OCI-LY7 (cell line): ENCODE measurements at regions not wholly inside any gene's neighbourhood (a gene's known extent, or its start where the extent isn't known, plus 50 kb on each side); places are given as distances from the start of the nearest gene placed in this dataset.

Experiments
- BruUV-seq: library from RNA; stranded (reverse); fragments of 400-500 nt; replicated peaks from 2 replicates; lab custom pipeline; 2021; lab: Mats Ljungman, UMichigan
- CTCF ChIA-PET: fragments of 300-600 bp; sonication (Branson Sonifier 250); formaldehyde crosslinking; loops from one replicate; lab custom pipeline; 2022; ENCODE audit warnings: antibody characterized with exemption; ENCODE audit not compliant: unreplicated experiment; lab: Charles Lee
- POLR2A ChIA-PET: fragments of 300-600 bp; sonication (Branson Sonifier 250); formaldehyde crosslinking; loops from one replicate; lab custom pipeline; 2022; ENCODE audit warnings: antibody characterized with exemption; lab: Charles Lee
- DNase-seq: peaks from one replicate; pipeline ENCODE4 v3.0.0-alpha.2; 2015; ENCODE audit warnings: low spot score
- H2AFZ ChIP-seq: fragments of 200-600 bp; sonication (generic), shearing (Covaris generic); 2 replicates; pipeline ENCODE4 v1.6.1; 2014; ENCODE audit warnings: mild to moderate bottlenecking, antibody characterized with exemption, low read length, moderate library complexity
- H3K27ac ChIP-seq: fragments of 200-600 bp; sonication (generic); 2 replicates; pipeline ENCODE4 v1.5.1; 2014; ENCODE audit warnings: mixed run types, low read depth, mild to moderate bottlenecking, moderate library complexity, low read length, inconsistent platforms; ENCODE audit not compliant: poor library complexity, severe bottlenecking
- H3K36me3 ChIP-seq: fragments of 200-600 bp; sonication (generic); 2 replicates; pipeline ENCODE4 v1.6.1; 2014; ENCODE audit warnings: mild to moderate bottlenecking, antibody characterized with exemption, low read length, moderate library complexity, mixed read lengths; ENCODE audit not compliant: insufficient read depth
- H3K4me1 ChIP-seq: fragments of 200-600 bp; sonication (generic); 2 replicates; pipeline ENCODE4 v1.5.1; 2014; ENCODE audit warnings: mild to moderate bottlenecking, low read length; ENCODE audit not compliant: insufficient read depth, poor library complexity, severe bottlenecking
- H3K4me2 ChIP-seq: fragments of 200-600 bp; sonication (generic); 2 replicates; pipeline ENCODE4 v1.6.1; 2014; ENCODE audit warnings: mild to moderate bottlenecking, low read length
- H3K4me3 ChIP-seq: fragments of 200-600 bp; sonication (generic); 2 replicates; pipeline ENCODE4 v1.5.1; 2014; ENCODE audit warnings: mild to moderate bottlenecking, low read depth, low read length; ENCODE audit not compliant: poor library complexity, severe bottlenecking
- H3K79me2 ChIP-seq: fragments of 200-600 bp; sonication (generic); 2 replicates; pipeline ENCODE4 v1.6.1; 2016; ENCODE audit warnings: low read depth, mild to moderate bottlenecking, low read length, moderate library complexity, mixed read lengths; ENCODE audit not compliant: insufficient read depth
- H3K9me2 ChIP-seq: fragments of 200-600 bp; sonication (generic); 2 replicates; pipeline ENCODE4 v1.6.1; 2016; ENCODE audit warnings: mild to moderate bottlenecking, low read length, mixed read lengths; ENCODE audit not compliant: insufficient read depth
- H3K9me3 ChIP-seq: fragments of 200-600 bp; sonication (generic); 2 replicates; pipeline ENCODE4 v1.6.1; 2014; ENCODE audit warnings: mild to moderate bottlenecking, mixed run types, low read length, mixed read lengths
- H4K20me1 ChIP-seq: fragments of 200-600 bp; sonication (generic); 2 replicates; pipeline ENCODE4 v1.6.1; 2014; ENCODE audit warnings: mild to moderate bottlenecking, antibody characterized with exemption, low read length, moderate library complexity, mixed read lengths; ENCODE audit not compliant: insufficient read depth
- EZH2phosphoT487 ChIP-seq: fragments of 200-600 bp; sonication (generic); IDR thresholded peaks from 2 replicates; pipeline ENCODE4 v1.6.1; 2018; ENCODE audit warnings: low read depth, borderline replicate concordance, mild to moderate bottlenecking, mixed run types, antibody characterized with exemption, low read length, moderate library complexity, mixed read lengths
- intact Hi-C: fragments of 100-400 bp; cut with micrococcal nuclease; formaldehyde crosslinking; loops from one replicate; pipeline ENCODE4 v1.10.0; 2022; ENCODE audit not compliant: unreplicated experiment
- TF ChIP-seq, protein P1 (sequence below): fragments of 200-600 bp; sonication (generic); conservative IDR thresholded peaks from 2 replicates; pipeline ENCODE4 v1.5.1; 2014; ENCODE audit warnings: mild to moderate bottlenecking, antibody characterized with exemption, low read length, moderate library complexity, mixed read lengths

- Histone ChIP-seq H4K20me1 (no peaks in the 10 kb centered on the region), H3K4me3 (no peak overlapping the region), H3K79me2 (no peaks in the 10 kb centered on the region), H3K4me1 (peaks cover 33% of the 10 kb centered on the region), H3K36me3 (no peaks in the 10 kb centered on the region), H2AFZ (peak overlapping the region; percentile 47), H3K4me2 (peak overlapping the region; percentile 43), H3K27ac (no peak overlapping the region), H3K9me3 (no peaks in the 10 kb centered on the region), H3K9me2 (no peaks in the 10 kb centered on the region)
- peak; percentile 16 for DNase-seq
- ChIA-PET POLR2A (interaction anchor here (0.6 to 1.0 kb wide), 3 partner anchors 9 to 120 kb away, joined by 3 to 4 read pairs (median 3); no protein-coding TSS in a partner anchor), CTCF (no interaction called here)
- TF ChIP-seq, protein P1, sequence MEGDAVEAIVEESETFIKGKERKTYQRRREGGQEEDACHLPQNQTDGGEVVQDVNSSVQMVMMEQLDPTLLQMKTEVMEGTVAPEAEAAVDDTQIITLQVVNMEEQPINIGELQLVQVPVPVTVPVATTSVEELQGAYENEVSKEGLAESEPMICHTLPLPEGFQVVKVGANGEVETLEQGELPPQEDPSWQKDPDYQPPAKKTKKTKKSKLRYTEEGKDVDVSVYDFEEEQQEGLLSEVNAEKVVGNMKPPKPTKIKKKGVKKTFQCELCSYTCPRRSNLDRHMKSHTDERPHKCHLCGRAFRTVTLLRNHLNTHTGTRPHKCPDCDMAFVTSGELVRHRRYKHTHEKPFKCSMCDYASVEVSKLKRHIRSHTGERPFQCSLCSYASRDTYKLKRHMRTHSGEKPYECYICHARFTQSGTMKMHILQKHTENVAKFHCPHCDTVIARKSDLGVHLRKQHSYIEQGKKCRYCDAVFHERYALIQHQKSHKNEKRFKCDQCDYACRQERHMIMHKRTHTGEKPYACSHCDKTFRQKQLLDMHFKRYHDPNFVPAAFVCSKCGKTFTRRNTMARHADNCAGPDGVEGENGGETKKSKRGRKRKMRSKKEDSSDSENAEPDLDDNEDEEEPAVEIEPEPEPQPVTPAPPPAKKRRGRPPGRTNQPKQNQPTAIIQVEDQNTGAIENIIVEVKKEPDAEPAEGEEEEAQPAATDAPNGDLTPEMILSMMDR, result no peak
- TF ChIP-seq EZH2phosphoT487, result no peak
- BruUV-seq, result no TSS peak
- intact Hi-C loops, result no loop called here
Observed at GRCh38 chr21:39006571-39007311, 176.5 kb downstream of the PSMG1 start.

DNA sequence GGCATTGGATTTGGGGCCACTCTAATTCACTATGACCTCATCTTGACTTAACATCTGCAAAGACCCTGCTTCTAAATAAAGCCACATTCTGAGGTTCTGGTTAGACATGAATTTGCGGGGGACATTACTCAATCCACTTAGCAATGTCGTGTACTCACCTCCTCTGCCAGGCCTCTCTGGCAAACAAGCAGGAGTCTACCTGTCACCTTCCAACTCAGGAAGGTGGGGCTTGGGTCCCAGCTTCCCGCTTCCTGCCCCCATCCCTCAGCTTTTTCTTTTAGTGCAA lies 177.8 kb downstream of the PSMG1 start:
- no peak overlapping the region for H3K4me2 ChIP-seq
- no peak for DNase-seq
- H3K4me1 ChIP-seq, result peaks cover 33% of the 10 kb centered on the region
- H3K9me2 ChIP-seq, result no peaks in the 10 kb centered on the region
- no peaks in the 10 kb centered on the region for H4K20me1 ChIP-seq
- H3K27ac ChIP-seq, result no peak overlapping the region
- CTCF ChIA-PET, result no interaction called here
- H3K4me3 ChIP-seq, result no peak overlapping the region
- no peaks in the 10 kb centered on the region for H3K79me2 ChIP-seq
- TF ChIP-seq, protein P1, result no peak
- no peak for TF ChIP-seq EZH2phosphoT487
- POLR2A ChIA-PET, result interaction anchor here (0.7 kb wide), 1 partner anchor 99 kb away, joined by 3 read pairs; no protein-coding TSS in a partner anchor
- no peak overlapping the region for H2AFZ ChIP-seq
- no peaks in the 10 kb centered on the region for H3K36me3 ChIP-seq
- no peaks in the 10 kb centered on the region for H3K9me3 ChIP-seq
- intact Hi-C loops, result no loop called here
- no TSS peak for BruUV-seq
